IMR-90 (cell line): ENCODE measurements at regions not wholly inside any gene's neighbourhood (a gene's known extent, or its start where the extent isn't known, plus 50 kb on each side); places are given as distances from the start of the nearest gene placed in this dataset.

Experiments used
- ATAC-seq: fragments of 200-7000 bp; cut with Tn5 transposase; 2 replicates; pipeline ENCODE4 v1.9.1; 2020; ENCODE audit warnings: low read depth, mild to moderate bottlenecking, moderate library complexity
- BruUV-seq: library from RNA; stranded (reverse); fragments of 400-500 nt; replicated peaks from 2 replicates; lab custom pipeline; 2021; lab: Mats Ljungman, UMichigan
- CTCF ChIA-PET: fragments of 300-600 bp; formaldehyde crosslinking; extraction: SDS; loops from one replicate; lab custom pipeline; 2021; ENCODE audit warnings: antibody characterized with exemption; lab: Yijun Ruan, JAX
- POLR2A ChIA-PET: fragments of 300-600 bp; sonication (Branson Sonifier 250); formaldehyde crosslinking; loops from one replicate; lab custom pipeline; 2022; ENCODE audit warnings: antibody characterized with exemption; ENCODE audit not compliant: unreplicated experiment; lab: Charles Lee
- DNase-seq: peaks from one replicate; pipeline ENCODE4 v3.0.0; 2013
- H2AFZ ChIP-seq: replicated peaks from 2 replicates; pipeline ENCODE3; 2013; ENCODE audit warnings: low read length, mild to moderate bottlenecking; ENCODE audit not compliant: poor library complexity
- H2AK5ac ChIP-seq: 2 replicates; pipeline ENCODE4 v1.6.1; 2013; ENCODE audit warnings: low read depth, low read length, inconsistent platforms
- H2AK9ac ChIP-seq: replicated peaks from 2 replicates; pipeline ENCODE3; 2013; ENCODE audit warnings: mild to moderate bottlenecking, low read depth, low read length, moderate library complexity; ENCODE audit not compliant: poor library complexity
- H2BK120ac ChIP-seq: 2 replicates; pipeline ENCODE4 v1.6.1; 2013; ENCODE audit warnings: low read depth, low read length, inconsistent platforms
- H2BK15ac ChIP-seq: 3 replicates; pipeline ENCODE4 v1.6.1; 2013; ENCODE audit warnings: low read depth, low read length, inconsistent platforms
- H2BK20ac ChIP-seq: 2 replicates; pipeline ENCODE4 v1.6.1; 2013; ENCODE audit warnings: low read depth, mild to moderate bottlenecking, inconsistent platforms, low read length, moderate library complexity
- H2BK5ac ChIP-seq: 2 replicates; pipeline ENCODE4 v1.6.1; 2013; ENCODE audit warnings: mild to moderate bottlenecking, low read depth, low read length, inconsistent platforms; ENCODE audit not compliant: poor library complexity, severe bottlenecking
- H3K14ac ChIP-seq: replicated peaks from 2 replicates; pipeline ENCODE4 v1.6.1; 2013; ENCODE audit warnings: low read depth, low read length, inconsistent platforms
- H3K18ac ChIP-seq: 2 replicates; pipeline ENCODE4 v1.6.1; 2013; ENCODE audit warnings: low read depth, low read length, control low read depth
- H3K23ac ChIP-seq: 2 replicates; pipeline ENCODE4 v1.6.1; 2013; ENCODE audit warnings: low read depth, low read length, inconsistent platforms
- H3K27ac ChIP-seq: 2 replicates; pipeline ENCODE4 v1.5.1; 2013; ENCODE audit warnings: mild to moderate bottlenecking, control low read depth, low read length; ENCODE audit not compliant: insufficient read depth
- H3K27me3 ChIP-seq: 2 replicates; pipeline ENCODE4 v1.6.1; 2013; ENCODE audit warnings: low read length; ENCODE audit not compliant: control insufficient read depth, insufficient read depth
- H3K36me3 ChIP-seq: 2 replicates; pipeline ENCODE4 v1.6.1; 2013; ENCODE audit warnings: low read length, mixed read lengths; ENCODE audit not compliant: control insufficient read depth, insufficient read depth
- H3K4ac ChIP-seq: 2 replicates; pipeline ENCODE4 v1.6.1; 2013; ENCODE audit warnings: low read depth, low read length, inconsistent platforms
- H3K4me1 ChIP-seq: 2 replicates; pipeline ENCODE4 v1.6.1; 2013; ENCODE audit warnings: low read length, mixed read lengths; ENCODE audit not compliant: control insufficient read depth, insufficient read depth
- H3K4me2 ChIP-seq: 2 replicates; pipeline ENCODE4 v1.6.1; 2013; ENCODE audit warnings: low read depth, mild to moderate bottlenecking, control low read depth, low read length, moderate library complexity
- H3K4me3 ChIP-seq: 2 replicates; pipeline ENCODE4 v1.5.1; 2013; ENCODE audit warnings: low read depth, mild to moderate bottlenecking, control low read depth, low read length, moderate library complexity; ENCODE audit not compliant: insufficient read depth
- H3K56ac ChIP-seq: 2 replicates; pipeline ENCODE4 v1.6.1; 2013; ENCODE audit warnings: low read length, inconsistent platforms; ENCODE audit not compliant: insufficient read depth; ENCODE audit errors: extremely low read depth
- H3K79me1 ChIP-seq, 2 experiments: 2 replicates each; pipeline ENCODE4 v1.6.1; 2013; ENCODE audit warnings: low read length in 2 of 2, inconsistent platforms in 1 of 2, low read depth in 1 of 2
- H3K9ac ChIP-seq: 2 replicates; pipeline ENCODE4 v1.6.1; 2013; ENCODE audit warnings: low read depth, low read length, control low read depth
- H3K9me1 ChIP-seq: 2 replicates; pipeline ENCODE4 v1.6.1; 2013; ENCODE audit warnings: low read length, inconsistent platforms; ENCODE audit not compliant: insufficient read depth
- H3K9me3 ChIP-seq: 2 replicates; pipeline ENCODE4 v1.6.1; 2013; ENCODE audit warnings: low read length; ENCODE audit not compliant: control insufficient read depth, insufficient read depth
- H4K20me1 ChIP-seq: 2 replicates; pipeline ENCODE4 v1.6.1; 2013; ENCODE audit warnings: low read length, inconsistent platforms; ENCODE audit not compliant: insufficient read depth
- H4K5ac ChIP-seq: 2 replicates; pipeline ENCODE4 v1.6.1; 2013; ENCODE audit warnings: mild to moderate bottlenecking, low read depth, low read length, control low read depth
- H4K8ac ChIP-seq, 2 experiments: 2 replicates each; pipeline ENCODE4 v1.6.1; 2013; ENCODE audit warnings: low read depth in 2 of 2, low read length in 2 of 2, control low read depth in 1 of 2, inconsistent platforms in 1 of 2
- H4K91ac ChIP-seq: 2 replicates; pipeline ENCODE4 v1.6.1; 2013; ENCODE audit warnings: low read depth, low read length, inconsistent platforms; ENCODE audit not compliant: insufficient read depth
- BHLHE40 ChIP-seq: fragments of 150-350 bp; IDR thresholded peaks from 2 replicates; pipeline ENCODE4 v1.6.1; 2016; ENCODE audit warnings: mild to moderate bottlenecking, low read depth, low read length
- CEBPB ChIP-seq: IDR thresholded peaks from 2 replicates; pipeline ENCODE4 v1.6.1; 2012; ENCODE audit warnings: low read depth, low read length, improper control_type of control experiment
- CHD1 ChIP-seq: IDR thresholded peaks from 2 replicates; pipeline ENCODE4 v1.6.1; 2012; ENCODE audit warnings: low read depth, low read length, improper control_type of control experiment
- MAFK ChIP-seq: IDR thresholded peaks from 2 replicates; pipeline ENCODE4 v1.6.1; 2012; ENCODE audit warnings: low read depth, low read length, improper control_type of control experiment
- MAZ ChIP-seq: IDR thresholded peaks from 2 replicates; pipeline ENCODE4 v1.6.1; 2012; ENCODE audit warnings: low read depth, mild to moderate bottlenecking, low read length, improper control_type of control experiment, moderate library complexity, borderline replicate concordance
- MXI1 ChIP-seq: IDR thresholded peaks from 2 replicates; pipeline ENCODE4 v1.6.1; 2012; ENCODE audit warnings: low read depth, mild to moderate bottlenecking, low read length, moderate library complexity, borderline replicate concordance
- NFE2L2 ChIP-seq: fragments of 150-350 bp; IDR thresholded peaks from 2 replicates; pipeline ENCODE4 v1.6.1; 2016; ENCODE audit warnings: low read depth, mild to moderate bottlenecking, low read length
- POLR2A ChIP-seq: IDR thresholded peaks from 2 replicates; pipeline ENCODE4 v1.6.1; 2012; ENCODE audit warnings: mild to moderate bottlenecking, low read depth, low read length
- RAD21 ChIP-seq: IDR thresholded peaks from 2 replicates; pipeline ENCODE4 v1.6.1; 2012; ENCODE audit warnings: low read length, improper control_type of control experiment
- RCOR1 ChIP-seq: IDR thresholded peaks from 2 replicates; pipeline ENCODE4 v1.6.1; 2012; ENCODE audit warnings: mild to moderate bottlenecking, low read length, improper control_type of control experiment; ENCODE audit not compliant: insufficient replicate concordance
- RFX5 ChIP-seq: IDR thresholded peaks from 2 replicates; pipeline ENCODE4 v1.8.0; 2012; ENCODE audit warnings: low read depth, mild to moderate bottlenecking, low read length, moderate library complexity
- SMC3 ChIP-seq: fragments of 150-350 bp; IDR thresholded peaks from 2 replicates; pipeline ENCODE4 v1.6.1; 2016; ENCODE audit warnings: low read depth, mild to moderate bottlenecking, antibody characterized with exemption, low read length, moderate library complexity
- WGBS, 2 experiments: methylation state at CpG; one replicate each; pipeline versions ENCODE4 v1.1.5 to v1.1.7; 2013; ENCODE audit warnings: missing lambda C conversion rate in 2 of 2; ENCODE audit not compliant: insufficient read length in 1 of 2; ENCODE audit errors: extremely low coverage in 2 of 2; 5-methylcytosine and 5-hydroxymethylcytosine counted together
- dilution Hi-C: fragments of 300-500 bp; cut with HindIII; formaldehyde crosslinking; loops from one replicate; pipeline ENCODE4 v1.14.3; 2018; ENCODE audit warnings: low sequenced_read_pairs; ENCODE audit not compliant: unreplicated experiment
- in situ Hi-C: fragments of 300-500 bp; cut with MboI; formaldehyde crosslinking; loops from 3 replicates; pipeline ENCODE4 v1.14.3; 2019; ENCODE audit warnings: low sequenced_read_pairs, inconsistent platforms, mixed read lengths
- intact Hi-C: fragments of 100-400 bp; cut with micrococcal nuclease; formaldehyde crosslinking; loops from 2 replicates; pipeline ENCODE4 v1.10.0; 2022
- TF ChIP-seq, protein P1 (sequence below): fragments of 150-350 bp; IDR thresholded peaks from 2 replicates; pipeline ENCODE4 v1.6.1; 2016; ENCODE audit warnings: low read depth, mild to moderate bottlenecking, low read length, moderate library complexity, borderline replicate concordance
- TF ChIP-seq, protein P2 (sequence below): conservative IDR thresholded peaks from 2 replicates; pipeline ENCODE4 v1.5.1; 2012; ENCODE audit warnings: mild to moderate bottlenecking, low read depth, low read length, improper control_type of control experiment
- TF ChIP-seq, protein P3 (sequence below): fragments of 150-350 bp; IDR thresholded peaks from 2 replicates; pipeline ENCODE4 v1.6.1; 2017; ENCODE audit warnings: mild to moderate bottlenecking, antibody characterized with exemption, low read length, low read depth

DNA sequence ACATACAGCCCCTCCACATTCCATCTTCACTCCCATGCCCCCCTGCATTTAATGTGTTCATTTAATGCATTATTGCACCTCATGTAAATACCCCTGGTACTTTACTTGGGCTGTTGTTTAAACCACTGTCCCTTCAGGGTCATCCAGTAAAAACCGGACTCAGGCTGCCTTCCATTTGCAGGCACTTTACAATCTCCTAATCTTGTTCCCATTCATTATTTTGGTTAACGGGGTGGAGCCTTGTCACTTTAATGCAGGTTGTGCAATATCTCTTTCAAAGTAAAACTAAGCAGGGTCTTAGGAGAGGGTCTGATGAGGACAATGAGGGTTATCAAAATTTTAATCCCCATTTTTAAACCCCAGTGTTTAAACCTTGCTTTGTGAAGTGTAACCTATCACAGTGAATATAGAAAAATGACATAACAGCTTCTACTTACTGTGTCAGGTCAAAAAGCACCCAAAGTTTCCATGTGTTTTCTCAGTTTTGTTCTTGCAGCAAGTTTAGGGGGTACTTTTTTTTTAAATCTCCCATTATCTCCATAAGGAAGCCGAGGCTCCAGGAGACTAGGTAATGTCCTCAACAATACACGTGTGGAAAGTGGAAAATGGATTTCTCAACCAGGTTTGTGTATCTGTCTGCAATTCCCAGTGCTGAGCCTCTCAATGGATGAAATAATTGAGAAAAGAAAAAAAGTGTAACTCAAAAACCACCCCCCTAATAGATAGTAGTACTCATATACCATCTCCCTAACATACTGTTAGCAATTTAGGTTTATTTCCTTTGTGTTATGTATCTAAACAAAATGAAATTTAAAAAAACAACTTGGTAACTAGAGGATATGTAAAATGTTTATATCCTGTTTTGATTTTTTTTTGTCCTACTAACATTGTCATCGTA lies 54.2 kb upstream of the SPRY4 start:
- ChIA-PET CTCF (no interaction called here), POLR2A (interaction anchor here (0.6 to 0.7 kb wide), 2 partner anchors 7 to 496 kb away, joined by 4 to 6 read pairs; no protein-coding TSS in a partner anchor)
- intact Hi-C loops (no loop called here), dilution Hi-C loops (no loop called here), in situ Hi-C loops (no loop called here)
- H3K9me1 ChIP-seq, result no peaks in the 10 kb centered on the region; the same call in 1 of the 2 replicates
- H3K14ac ChIP-seq, result no peak overlapping the region
- no peak overlapping the region for H2AK9ac ChIP-seq
- H4K5ac ChIP-seq, result no peak overlapping the region
- H3K4me2 ChIP-seq, result no peak overlapping the region
- H3K56ac ChIP-seq, result no peak overlapping the region
- H3K4me1 ChIP-seq, result no peaks in the 10 kb centered on the region
- no peak overlapping the region for H2AK5ac ChIP-seq
- no CpG with 5 or more reads among the region's 5 CpGs for WGBS, 2 experiments
- H2BK15ac ChIP-seq, result no peak overlapping the region
- no peak overlapping the region for H4K8ac ChIP-seq
- no peak overlapping the region for H3K4me3 ChIP-seq
- H3K27ac ChIP-seq, result no peak overlapping the region
- no peak overlapping the region for H2BK120ac ChIP-seq
- no peak overlapping the region for H3K9ac ChIP-seq
- ATAC-seq (no peak), DNase-seq (no peak)
- no peak overlapping the region for H4K91ac ChIP-seq
- no peaks in the 10 kb centered on the region for H3K36me3 ChIP-seq
- no peaks in the 10 kb centered on the region for H3K27me3 ChIP-seq
- no peaks in the 10 kb centered on the region for H4K20me1 ChIP-seq
- H2BK20ac ChIP-seq, result no peak overlapping the region
- H2BK5ac ChIP-seq, result no peak overlapping the region
- H2AFZ ChIP-seq, result no peak overlapping the region
- no TSS peak for BruUV-seq
- no peak overlapping the region for H3K23ac ChIP-seq
- no peaks in the 10 kb centered on the region for H3K9me3 ChIP-seq
- H3K4ac ChIP-seq, result no peak overlapping the region
- H3K18ac ChIP-seq, result no peak overlapping the region
- H3K79me1 ChIP-seq, result no peaks in the 10 kb centered on the region
- TF ChIP-seq POLR2A (no peak), CEBPB (no peak), RCOR1 (no peak), SMC3 (no peak), MAFK (no peak), NFE2L2 (no peak), BHLHE40 (no peak), RFX5 (no peak), RAD21 (no peak), MXI1 (no peak), MAZ (no peak), CHD1 (no peak)
- TF ChIP-seq, protein P1, sequence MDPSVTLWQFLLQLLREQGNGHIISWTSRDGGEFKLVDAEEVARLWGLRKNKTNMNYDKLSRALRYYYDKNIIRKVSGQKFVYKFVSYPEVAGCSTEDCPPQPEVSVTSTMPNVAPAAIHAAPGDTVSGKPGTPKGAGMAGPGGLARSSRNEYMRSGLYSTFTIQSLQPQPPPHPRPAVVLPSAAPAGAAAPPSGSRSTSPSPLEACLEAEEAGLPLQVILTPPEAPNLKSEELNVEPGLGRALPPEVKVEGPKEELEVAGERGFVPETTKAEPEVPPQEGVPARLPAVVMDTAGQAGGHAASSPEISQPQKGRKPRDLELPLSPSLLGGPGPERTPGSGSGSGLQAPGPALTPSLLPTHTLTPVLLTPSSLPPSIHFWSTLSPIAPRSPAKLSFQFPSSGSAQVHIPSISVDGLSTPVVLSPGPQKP, result no peak
- TF ChIP-seq, protein P2, sequence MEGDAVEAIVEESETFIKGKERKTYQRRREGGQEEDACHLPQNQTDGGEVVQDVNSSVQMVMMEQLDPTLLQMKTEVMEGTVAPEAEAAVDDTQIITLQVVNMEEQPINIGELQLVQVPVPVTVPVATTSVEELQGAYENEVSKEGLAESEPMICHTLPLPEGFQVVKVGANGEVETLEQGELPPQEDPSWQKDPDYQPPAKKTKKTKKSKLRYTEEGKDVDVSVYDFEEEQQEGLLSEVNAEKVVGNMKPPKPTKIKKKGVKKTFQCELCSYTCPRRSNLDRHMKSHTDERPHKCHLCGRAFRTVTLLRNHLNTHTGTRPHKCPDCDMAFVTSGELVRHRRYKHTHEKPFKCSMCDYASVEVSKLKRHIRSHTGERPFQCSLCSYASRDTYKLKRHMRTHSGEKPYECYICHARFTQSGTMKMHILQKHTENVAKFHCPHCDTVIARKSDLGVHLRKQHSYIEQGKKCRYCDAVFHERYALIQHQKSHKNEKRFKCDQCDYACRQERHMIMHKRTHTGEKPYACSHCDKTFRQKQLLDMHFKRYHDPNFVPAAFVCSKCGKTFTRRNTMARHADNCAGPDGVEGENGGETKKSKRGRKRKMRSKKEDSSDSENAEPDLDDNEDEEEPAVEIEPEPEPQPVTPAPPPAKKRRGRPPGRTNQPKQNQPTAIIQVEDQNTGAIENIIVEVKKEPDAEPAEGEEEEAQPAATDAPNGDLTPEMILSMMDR, result no peak
- TF ChIP-seq, protein P3, sequence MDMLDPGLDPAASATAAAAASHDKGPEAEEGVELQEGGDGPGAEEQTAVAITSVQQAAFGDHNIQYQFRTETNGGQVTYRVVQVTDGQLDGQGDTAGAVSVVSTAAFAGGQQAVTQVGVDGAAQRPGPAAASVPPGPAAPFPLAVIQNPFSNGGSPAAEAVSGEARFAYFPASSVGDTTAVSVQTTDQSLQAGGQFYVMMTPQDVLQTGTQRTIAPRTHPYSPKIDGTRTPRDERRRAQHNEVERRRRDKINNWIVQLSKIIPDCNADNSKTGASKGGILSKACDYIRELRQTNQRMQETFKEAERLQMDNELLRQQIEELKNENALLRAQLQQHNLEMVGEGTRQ, result no peak
